ENCODE measurements at regions not wholly inside any gene's neighbourhood (a gene's known extent, or its start where the extent isn't known, plus 50 kb on each side); places are given as distances from the start of the nearest gene placed in this dataset.

- DNase-seq: no peak
These were observed 677.7 kb upstream of the NRSN1 start for GRCh38 chr6:23448281-23448680.

GRCh38 chr6:23454080-23454976, 671.7 kb upstream of the NRSN1 start:
- DNase-seq: no peak

- DNase-seq: no peak
These were observed 670.3 kb upstream of the NRSN1 start for GRCh38 chr6:23455754-23456153.

- DNase-seq: no peak
These were observed 669.6 kb upstream of the NRSN1 start for GRCh38 chr6:23456396-23456795.

GRCh38 chr6:23457321-23457720, 668.7 kb upstream of the NRSN1 start:
- DNase-seq: no peak

DNA sequence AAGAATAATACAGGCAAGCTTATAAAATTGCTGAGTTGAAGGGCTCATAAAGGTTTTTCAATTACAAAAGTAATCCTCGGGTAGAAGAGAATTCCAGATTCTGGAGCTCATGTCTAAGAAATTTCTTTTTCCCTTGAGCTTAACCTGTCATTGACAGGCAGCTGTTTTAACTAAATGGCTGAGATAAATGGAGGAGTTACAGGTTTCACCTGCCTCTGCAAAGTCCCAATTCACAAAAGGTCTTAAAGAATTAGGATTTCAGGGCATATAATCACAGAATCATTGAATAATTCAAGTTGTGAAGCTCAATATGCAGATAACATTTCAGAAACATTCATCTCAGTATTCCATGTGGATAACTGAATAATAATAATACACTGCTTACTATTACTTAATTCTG, 660.1 kb upstream of the NRSN1 start:
- no peak for DNase-seq

DNA sequence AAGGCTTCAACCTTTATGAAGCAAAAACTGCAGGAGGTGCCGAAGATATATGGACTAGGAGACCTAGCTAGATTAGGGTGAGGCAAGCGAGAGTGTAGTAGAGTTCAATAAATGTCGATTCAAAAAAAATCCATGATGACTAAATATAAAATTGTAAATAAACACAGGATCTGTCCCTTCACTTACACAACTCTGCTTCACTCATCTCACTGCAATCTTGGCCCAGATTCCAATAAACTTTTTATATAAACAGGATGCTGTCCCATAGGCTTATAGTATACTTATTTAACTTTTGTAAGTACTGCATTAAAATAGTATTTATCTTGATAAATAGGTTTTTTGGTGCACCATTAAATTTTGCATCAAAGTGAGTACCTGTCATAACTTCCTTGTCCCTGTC, 648.4 kb upstream of the NRSN1 start:
- DNase-seq: no peak

DNA sequence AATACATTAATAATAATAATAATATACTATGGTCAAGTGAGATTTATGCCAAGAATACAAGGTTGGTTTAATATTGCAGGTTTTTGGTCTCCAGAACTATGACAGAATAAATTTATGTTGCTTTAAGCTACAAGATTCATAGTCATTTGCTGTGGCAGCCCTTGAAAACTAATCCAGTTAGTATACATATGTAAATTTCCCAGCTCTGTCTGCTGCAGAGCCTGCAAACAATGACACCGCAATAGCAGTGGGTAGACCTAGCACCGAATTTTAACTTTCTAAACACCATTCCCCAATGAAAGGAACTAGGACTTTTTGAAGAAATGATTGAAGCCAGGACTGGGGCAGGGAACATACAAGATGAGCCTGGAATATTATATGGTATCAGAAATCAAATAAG, 647.7 kb upstream of the NRSN1 start:
- no peak for DNase-seq

GRCh38 chr6:23483896-23484295, 642.1 kb upstream of the NRSN1 start:
- no peak for DNase-seq

DNA sequence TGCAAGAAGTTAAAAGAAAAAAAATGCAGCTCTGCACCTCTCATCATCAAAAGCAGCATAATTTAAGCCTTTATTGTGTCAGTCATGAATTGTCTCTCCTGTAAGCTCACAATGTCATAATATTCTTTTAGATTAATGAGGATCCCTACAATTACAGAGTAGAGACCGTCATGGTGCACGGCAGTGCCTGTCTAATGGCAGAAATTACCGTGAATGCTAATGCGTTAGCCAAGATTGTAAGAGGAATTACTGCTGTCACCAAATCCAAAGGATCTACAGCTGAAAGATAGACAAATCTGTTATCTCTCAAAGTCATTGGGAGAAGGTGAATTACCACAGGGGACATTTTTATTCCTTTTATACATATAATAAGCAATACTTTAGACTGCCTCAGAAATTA, 631.6 kb upstream of the NRSN1 start:
- DNase-seq: no peak

GRCh38 chr6:23498013-23498412, 628.0 kb upstream of the NRSN1 start:
- DNase-seq: no peak

GRCh38 chr6:23499549-23499948, 626.5 kb upstream of the NRSN1 start:
- no peak for DNase-seq

DNA sequence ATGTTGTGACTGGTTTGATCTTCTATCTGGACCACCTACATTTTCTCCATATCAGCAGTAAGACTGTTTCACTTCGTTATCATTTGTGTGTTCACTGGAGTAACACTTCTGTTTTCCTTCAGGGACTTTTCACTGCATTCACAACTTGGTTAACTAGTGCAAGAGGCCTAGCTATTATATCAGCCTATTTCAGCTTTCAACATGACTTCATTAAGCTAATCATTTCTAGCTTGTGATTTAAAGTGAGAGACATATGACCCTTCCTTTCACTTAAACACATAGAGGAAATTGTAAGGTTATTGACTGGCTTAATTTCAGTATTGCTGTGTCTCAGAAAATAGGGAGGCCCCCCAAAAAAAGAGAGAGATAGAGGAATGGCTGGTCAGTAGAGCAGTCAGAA, 622.8 kb upstream of the NRSN1 start:
- DNase-seq: no peak

GRCh38 chr6:23505026-23505425, 621.0 kb upstream of the NRSN1 start:
- no peak for DNase-seq

GRCh38 chr6:23510778-23511510, 615.1 kb upstream of the NRSN1 start:
- no peak for DNase-seq

GRCh38 chr6:23511817-23512216, 614.2 kb upstream of the NRSN1 start:
- DNase-seq: no peak

DNA sequence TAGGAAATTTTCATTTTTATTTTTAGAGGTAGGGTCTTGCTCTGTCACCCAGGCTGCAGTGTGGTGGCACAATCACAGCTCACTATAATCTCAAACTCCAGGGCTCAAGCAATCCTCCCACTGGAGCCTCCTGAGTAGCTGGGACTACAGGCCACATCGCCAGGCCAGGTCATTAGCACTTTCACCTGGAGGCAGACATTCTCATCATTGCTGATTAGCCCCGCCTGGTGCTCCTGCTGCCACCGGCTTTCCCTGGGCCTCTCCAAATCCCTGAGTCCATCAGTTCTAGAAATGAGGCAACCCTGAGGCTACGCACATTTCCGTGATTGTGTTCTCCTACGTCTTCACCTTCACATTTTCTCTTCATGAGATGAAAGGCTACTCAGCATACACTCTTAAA, 607.7 kb upstream of the NRSN1 start:
- no peak for DNase-seq

GRCh38 chr6:23522792-23523547, 603.0 kb upstream of the NRSN1 start:
- DNase-seq: no peak

DNA sequence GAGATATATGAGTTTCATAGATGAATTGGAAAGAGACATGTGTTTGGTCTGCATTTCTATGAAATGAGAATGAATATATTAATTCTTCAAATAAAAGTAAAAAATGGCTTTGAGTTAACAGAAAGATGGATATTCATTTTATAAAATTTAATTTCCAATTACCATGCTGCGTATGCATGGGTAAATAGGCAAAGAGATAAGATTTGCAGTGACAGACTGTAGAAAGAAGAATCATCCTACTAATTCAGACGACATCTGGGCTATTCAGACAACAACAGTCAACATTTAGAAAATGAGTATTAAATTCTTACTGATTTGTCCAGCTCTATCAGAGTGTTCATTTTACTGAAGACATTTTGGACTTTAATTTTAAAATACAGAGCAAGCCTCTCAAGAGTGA, 602.2 kb upstream of the NRSN1 start:
- DNase-seq: no peak

DNA sequence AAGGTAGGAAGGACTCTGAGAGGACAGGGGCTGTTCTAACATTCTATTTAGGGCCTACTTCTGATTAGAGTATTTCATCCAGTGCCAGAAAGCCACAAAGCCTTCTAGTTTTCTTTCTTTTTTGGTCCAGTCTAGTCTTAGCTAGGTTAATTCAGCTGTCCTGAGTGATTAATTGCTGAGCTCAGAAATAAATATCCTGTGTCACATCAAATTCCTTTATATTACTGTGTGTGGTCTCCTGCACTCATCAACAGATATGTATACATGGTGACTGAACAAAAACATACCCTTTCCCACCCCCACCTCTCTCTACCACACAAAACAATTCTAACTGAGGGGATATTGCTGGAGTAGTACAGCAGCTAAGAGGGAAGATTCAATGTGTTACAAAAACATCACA, 601.5 kb upstream of the NRSN1 start:
- DNase-seq: no peak

DNA sequence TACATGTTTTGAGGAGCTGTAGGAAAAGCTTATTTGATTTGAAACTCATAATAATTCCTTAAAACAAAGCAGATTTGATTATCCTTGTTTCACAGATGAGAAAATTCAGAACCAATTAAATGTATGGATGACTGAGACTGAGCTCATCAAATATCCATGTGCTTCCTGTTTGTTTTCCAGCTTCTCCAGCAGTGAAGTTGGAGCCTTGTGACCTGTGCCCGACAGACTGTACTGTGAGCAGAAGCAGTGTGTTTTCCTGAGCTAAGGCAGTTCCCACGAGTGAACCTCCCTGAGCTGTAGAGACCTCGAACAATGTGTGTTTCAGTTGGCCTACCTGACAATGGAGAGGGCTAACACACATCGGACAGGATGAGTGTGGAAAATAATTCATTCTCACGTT, 599.5 kb upstream of the NRSN1 start:
- no peak for DNase-seq

DNA sequence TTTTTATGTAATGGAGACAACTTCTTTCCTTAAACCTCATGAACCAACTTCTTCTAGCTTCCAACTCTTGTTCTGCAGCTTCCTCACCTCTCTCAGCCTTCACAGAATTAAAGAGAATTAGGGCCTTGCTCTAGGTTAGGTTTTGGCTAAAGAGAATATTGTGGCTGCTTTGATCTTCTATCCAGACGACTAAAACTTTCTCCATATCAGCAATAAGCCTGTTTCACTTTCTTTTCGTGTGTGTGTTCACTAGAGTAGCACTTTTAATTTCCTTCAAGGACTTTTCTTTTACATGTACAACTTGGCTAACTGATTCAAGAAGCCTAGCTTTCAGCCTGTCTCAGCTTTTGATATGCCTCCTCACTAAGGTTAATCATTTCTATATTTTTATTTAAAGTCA, 596.1 kb upstream of the NRSN1 start:
- no peak for DNase-seq

DNA sequence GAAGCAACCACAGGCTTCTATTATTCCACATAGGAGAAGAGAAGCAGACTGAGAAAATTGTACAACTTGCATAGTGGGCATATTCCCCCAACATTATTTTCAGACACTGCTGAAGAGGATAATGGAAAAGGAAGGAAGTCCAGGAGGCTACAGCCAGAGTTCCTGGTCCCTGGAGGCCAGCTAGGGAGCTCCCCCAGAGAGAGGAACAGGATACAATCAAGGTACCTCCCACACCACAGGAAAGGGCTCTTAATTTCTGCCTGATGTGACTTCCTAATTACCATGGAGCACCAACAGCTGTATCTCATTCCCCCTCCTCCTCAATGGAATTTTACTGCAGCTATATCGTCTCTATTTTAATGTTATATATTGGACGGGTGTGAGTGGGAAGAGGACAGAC, 594.3 kb upstream of the NRSN1 start:
- no peak for DNase-seq

GRCh38 chr6:23532227-23532626, 593.8 kb upstream of the NRSN1 start:
- no peak for DNase-seq

All from suppressor macrophage treated with lipopolysaccharide for 4 hours (primary cell).